ENCODE measurements at regions not wholly inside any gene's neighbourhood (a gene's known extent, or its start where the extent isn't known, plus 50 kb on each side); places are given as distances from the start of the nearest gene placed in this dataset.
A peak's percentile ranks its signal among the peaks of the same experiment; 100 is the strongest.

GRCh38 chr3:102183623-102184022 is 251.2 kb upstream of the ZPLD1 start:
- Mint-ChIP-seq H3K9me3 (peaks cover 8% of the 10 kb centered on the region), H3K4me3 (no peak overlapping the region), H3K27ac (peak overlapping the region; percentile 87), H3K27me3 (ENCODE audit: low read depth) (no peaks in the 10 kb centered on the region), H3K4me1 (peaks cover 26% of the 10 kb centered on the region), H3K36me3 (peaks cover 2% of the 10 kb centered on the region)
- DNase-seq (ENCODE audit: low spot score in 2 of 2, unreplicated experiment in 2 of 2), result no peak
- TF ChIP-seq CTCF (IDR thresholded peaks at IDR 0.05; ENCODE audit: unreplicated experiment), result no peak

DNA sequence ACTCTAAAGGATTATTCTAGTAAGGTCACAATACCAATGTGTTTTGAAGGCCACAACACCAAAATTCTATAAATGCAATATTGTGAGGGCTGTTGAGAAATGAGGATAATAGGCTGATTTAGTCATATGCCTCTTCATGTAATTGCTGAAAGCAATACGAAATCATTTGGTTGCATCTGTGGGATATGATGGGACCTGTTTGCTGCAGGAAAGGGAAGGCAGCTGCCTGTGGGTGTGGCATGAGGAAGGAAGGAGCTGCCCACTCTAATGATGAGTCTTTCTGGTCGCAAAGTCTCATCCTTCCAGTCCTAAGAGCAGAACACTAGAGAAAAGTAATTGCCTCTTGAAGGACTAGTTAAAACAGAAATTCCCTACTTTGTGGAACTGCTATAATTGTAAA is 245.3 kb upstream of the ZPLD1 start:
- Mint-ChIP-seq H3K36me3 (peaks cover 2% of the 10 kb centered on the region), H3K27ac (no peak overlapping the region), H3K4me1 (peaks cover 36% of the 10 kb centered on the region), H3K4me3 (no peak overlapping the region), H3K27me3 (ENCODE audit: low read depth) (no peaks in the 10 kb centered on the region), H3K9me3 (peaks cover 8% of the 10 kb centered on the region)
- no peak for DNase-seq (ENCODE audit: low spot score in 2 of 2, unreplicated experiment in 2 of 2)
- TF ChIP-seq CTCF (IDR thresholded peaks at IDR 0.05; ENCODE audit: unreplicated experiment), result no peak

DNA sequence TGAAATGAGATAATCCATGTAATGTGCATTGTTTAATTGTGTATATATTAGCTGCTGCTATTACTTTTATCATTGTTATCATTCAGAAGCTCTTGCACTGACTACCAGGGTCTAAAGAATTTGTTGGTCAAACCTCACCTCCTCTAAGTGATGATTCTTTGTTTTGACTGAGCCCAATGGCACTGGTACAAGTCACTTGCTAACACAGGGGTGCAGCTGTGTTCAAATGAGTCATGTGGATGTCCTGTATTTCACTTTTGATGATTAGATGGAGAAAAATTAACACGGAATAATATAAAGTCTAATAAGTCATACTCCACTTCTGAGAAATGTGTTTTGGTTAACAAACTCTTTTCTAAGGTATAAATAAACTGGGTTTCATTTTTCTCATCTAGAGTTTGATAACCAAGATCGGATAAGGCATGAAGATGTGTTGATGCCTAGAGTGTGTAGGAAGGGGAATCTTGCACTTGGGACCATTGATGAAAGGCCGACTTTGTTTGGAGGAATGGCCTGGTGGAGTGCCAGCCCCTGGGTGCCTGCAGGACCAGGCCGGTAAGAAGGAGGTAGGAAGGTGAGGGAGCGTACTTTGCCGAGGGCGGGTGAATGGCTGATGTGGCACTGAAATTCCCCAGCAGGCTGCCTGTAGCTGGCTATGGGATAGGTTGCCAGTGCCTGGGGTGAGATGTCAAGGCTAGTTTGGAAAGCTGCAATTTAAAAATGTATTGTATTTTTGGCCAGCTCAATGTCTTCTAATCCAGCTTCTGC is 244.7 kb upstream of the ZPLD1 start:
- Mint-ChIP-seq H3K27ac (peak overlapping the region; percentile 58), H3K36me3 (peaks cover 2% of the 10 kb centered on the region), H3K27me3 (ENCODE audit: low read depth) (no peaks in the 10 kb centered on the region), H3K9me3 (peaks cover 8% of the 10 kb centered on the region), H3K4me1 (peaks cover 38% of the 10 kb centered on the region), H3K4me3 (no peak overlapping the region)
- no peak for DNase-seq (ENCODE audit: low spot score in 2 of 2, unreplicated experiment in 2 of 2)
- no peak for TF ChIP-seq CTCF (IDR thresholded peaks at IDR 0.05; ENCODE audit: unreplicated experiment)

GRCh38 chr3:102192575-102192974 is 242.2 kb upstream of the ZPLD1 start:
- no peaks in the 10 kb centered on the region for H3K36me3 Mint-ChIP-seq
- peaks cover 3% of the 10 kb centered on the region for H3K9me3 Mint-ChIP-seq
- H3K27me3 Mint-ChIP-seq (ENCODE audit: low read depth), result no peaks in the 10 kb centered on the region
- DNase-seq (ENCODE audit: low spot score in 2 of 2, unreplicated experiment in 2 of 2), result no peak
- TF ChIP-seq CTCF (IDR thresholded peaks at IDR 0.05; ENCODE audit: unreplicated experiment), result no peak
- peak overlapping the region; percentile 47 for H3K27ac Mint-ChIP-seq
- no peak overlapping the region for H3K4me3 Mint-ChIP-seq
- peaks cover 41% of the 10 kb centered on the region for H3K4me1 Mint-ChIP-seq

DNA sequence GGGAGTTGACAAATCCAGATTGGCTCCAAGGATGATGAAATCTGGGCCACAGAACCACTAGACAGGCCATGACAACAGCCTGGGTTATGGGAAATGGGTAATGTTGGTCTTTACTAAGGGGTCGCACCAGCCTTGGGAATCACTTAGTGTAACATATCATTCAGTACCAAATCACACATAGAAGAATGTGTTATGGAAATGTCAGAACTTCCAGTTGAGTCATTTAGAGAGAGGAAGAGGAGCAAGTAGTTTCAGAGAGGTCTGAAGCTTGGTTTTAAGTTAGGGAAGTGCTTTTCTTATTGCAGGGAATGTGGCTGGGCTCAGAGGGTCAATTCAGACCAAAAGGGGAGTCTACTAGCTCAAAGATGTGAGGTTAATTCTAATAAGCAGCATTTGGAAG is 241.6 kb upstream of the ZPLD1 start:
- Mint-ChIP-seq H3K27me3 (ENCODE audit: low read depth) (no peaks in the 10 kb centered on the region), H3K4me3 (no peak overlapping the region), H3K27ac (peak overlapping the region; percentile 8), H3K36me3 (no peaks in the 10 kb centered on the region), H3K4me1 (peaks cover 41% of the 10 kb centered on the region), H3K9me3 (no peaks in the 10 kb centered on the region)
- DNase-seq (ENCODE audit: low spot score in 2 of 2, unreplicated experiment in 2 of 2), result no peak
- TF ChIP-seq CTCF (IDR thresholded peaks at IDR 0.05; ENCODE audit: unreplicated experiment), result no peak
